A549 (cell line): ENCODE measurements at regions not wholly inside any gene's neighbourhood (a gene's known extent, or its start where the extent isn't known, plus 50 kb on each side); places are given as distances from the start of the nearest gene placed in this dataset.

Source experiments
- ATAC-seq, 2 experiments: fragments of 200-7000 bp in 1 of 2; fragments of >200 bp in 1 of 2; cut with Nextera tagmentation in 1 of 2; cut with Tn5 transposase in 1 of 2; 3 replicates each; pipeline versions ENCODE4 v1.8.0 to v1.9.1; 2018 to 2020; ENCODE audit warnings: mild to moderate bottlenecking in 1 of 2, moderate library complexity in 1 of 2
- CTCF ChIA-PET: fragments of 300-600 bp; sonication (Branson Sonifier 250); formaldehyde crosslinking; extraction: SDS; loops from one replicate; lab custom pipeline; 2021; ENCODE audit warnings: antibody characterized with exemption, inconsistent platforms; lab: Yijun Ruan, JAX
- POLR2A ChIA-PET: fragments of 350-600 bp; formaldehyde crosslinking; extraction: SDS; loops from one replicate; lab custom pipeline; 2021; ENCODE audit warnings: antibody characterized with exemption, inconsistent platforms; lab: Yijun Ruan, JAX
- DNase-seq, 2 experiments: peaks; one replicate each; pipeline versions ENCODE4 v3.0.0 to v3.0.0-alpha.2; 2011 to 2016; ENCODE audit warnings: low read depth in 1 of 2, low spot score in 1 of 2
- FAIRE-seq: peaks from 2 replicates; lab custom pipeline; 2011; peaks lifted over from hg19 to GRCh38; lab: Jason Lieb, UNC
- H3K27ac ChIP-seq, 2 experiments: fragments of >200 bp; sonication (Bioruptor Twin); formaldehyde crosslinking; 3 replicates each; pipeline ENCODE4 v1.5.1; 2016 to 2017
- H3K4me1 ChIP-seq: fragments of >200 bp; sonication (Bioruptor Twin); formaldehyde crosslinking; 3 replicates; pipeline ENCODE4 v1.6.1; 2016
- H3K4me2 ChIP-seq: fragments of >200 bp; sonication (Bioruptor Twin); formaldehyde crosslinking; 3 replicates; pipeline ENCODE4 v1.6.1; 2016
- H3K4me3 ChIP-seq: fragments of >200 bp; sonication (Bioruptor Twin); formaldehyde crosslinking; 3 replicates; pipeline ENCODE4 v1.5.1; 2016
- H3K9me3 ChIP-seq: fragments of >200 bp; sonication (Bioruptor Twin); formaldehyde crosslinking; 3 replicates; pipeline ENCODE4 v1.6.1; 2016
- CBX8 ChIP-seq: fragments of 200-600 bp; sonication (generic); IDR thresholded peaks from 2 replicates; pipeline ENCODE4 v1.6.1; 2016
- EHF ChIP-seq: fragments of 250-450 bp; sonication (Bioruptor Pico); IDR thresholded peaks from 2 replicates; pipeline ENCODE4 v1.5.0; 2020; ENCODE audit warnings: mild to moderate bottlenecking
- EHMT2 ChIP-seq: fragments of 200-600 bp; sonication (generic); IDR thresholded peaks from 2 replicates; pipeline ENCODE4 v1.6.1; 2016; ENCODE audit warnings: antibody characterized with exemption, low read depth, mild to moderate bottlenecking, moderate library complexity
- FOSB ChIP-seq: fragments of 250-450 bp; sonication (Bioruptor Pico); IDR thresholded peaks from 2 replicates; pipeline ENCODE4 v1.5.0; 2020; ENCODE audit warnings: mild to moderate bottlenecking, moderate library complexity
- FOXS1 ChIP-seq: fragments of 250-450 bp; sonication (Bioruptor Pico); IDR thresholded peaks from 2 replicates; pipeline ENCODE4 v1.5.0; 2020; ENCODE audit warnings: mild to moderate bottlenecking, moderate library complexity
- HDAC2 ChIP-seq: fragments of 200-600 bp; sonication (generic); IDR thresholded peaks from 2 replicates; pipeline ENCODE4 v1.6.1; 2016
- JUN ChIP-seq, 2 experiments: fragments of >200 bp; sonication (Bioruptor Twin); formaldehyde crosslinking; IDR thresholded peaks; 2 replicates in 1 of 2; 3 replicates in 1 of 2; pipeline ENCODE4 v1.6.1; 2016 to 2017
- MYC ChIP-seq: IDR thresholded peaks from 2 replicates; pipeline ENCODE4 v1.6.1; 2012; ENCODE audit warnings: mild to moderate bottlenecking, inconsistent platforms, low read length, improper control_type of control experiment, borderline replicate concordance
- PHF8 ChIP-seq: fragments of 200-600 bp; sonication (generic); IDR thresholded peaks from 2 replicates; pipeline ENCODE4 v1.6.1; 2016; ENCODE audit warnings: low read depth, mild to moderate bottlenecking, antibody characterized with exemption, moderate library complexity, borderline replicate concordance
- POLR2A ChIP-seq: IDR thresholded peaks from 2 replicates; pipeline ENCODE4 v1.6.1; 2012; ENCODE audit warnings: mild to moderate bottlenecking, low read length
- POLR2AphosphoS2 ChIP-seq: conservative IDR thresholded peaks from 2 replicates; pipeline ENCODE4 v1.6.1; 2012; ENCODE audit warnings: low read length, improper control_type of control experiment, inconsistent platforms
- RAD21 ChIP-seq, 2 experiments: fragments of >200 bp in 1 of 2; sonication (Bioruptor Twin) in 1 of 2; formaldehyde crosslinking in 1 of 2; IDR thresholded peaks in 1 of 2; conservative IDR thresholded peaks in 1 of 2; 2 replicates in 1 of 2; 3 replicates in 1 of 2; pipeline ENCODE4 v1.6.1; 2012 to 2018; ENCODE audit warnings: inconsistent platforms in 1 of 2
- TFCP2L1 ChIP-seq: fragments of 250-450 bp; sonication (Bioruptor Pico); IDR thresholded peaks from 2 replicates; pipeline ENCODE4 v1.5.0; 2021; ENCODE audit warnings: mild to moderate bottlenecking
- WGBS: methylation state at CpG from one replicate; pipeline ENCODE4 v1.1.6; 2017; ENCODE audit errors: missing lambda C conversion rate; 5-methylcytosine and 5-hydroxymethylcytosine counted together
- TF ChIP-seq, protein P1 (sequence below): IDR thresholded peaks from 2 replicates; pipeline ENCODE4 v1.6.1; 2012
- TF ChIP-seq, protein P2 (sequence below): IDR thresholded peaks from 2 replicates; pipeline ENCODE4 v1.6.1; 2012; ENCODE audit warnings: low read depth, borderline replicate concordance
- TF ChIP-seq, protein P3 (sequence below): fragments of 200-600 bp; sonication (generic); IDR thresholded peaks from 2 replicates; pipeline ENCODE4 v1.6.1; 2016; ENCODE audit warnings: antibody characterized with exemption, mild to moderate bottlenecking, moderate library complexity
- TF ChIP-seq, protein P4 (sequence below): fragments of 150-350 bp; IDR thresholded peaks from 2 replicates; pipeline ENCODE4 v1.6.1; 2014; ENCODE audit warnings: low read depth, mild to moderate bottlenecking, low read length

DNA sequence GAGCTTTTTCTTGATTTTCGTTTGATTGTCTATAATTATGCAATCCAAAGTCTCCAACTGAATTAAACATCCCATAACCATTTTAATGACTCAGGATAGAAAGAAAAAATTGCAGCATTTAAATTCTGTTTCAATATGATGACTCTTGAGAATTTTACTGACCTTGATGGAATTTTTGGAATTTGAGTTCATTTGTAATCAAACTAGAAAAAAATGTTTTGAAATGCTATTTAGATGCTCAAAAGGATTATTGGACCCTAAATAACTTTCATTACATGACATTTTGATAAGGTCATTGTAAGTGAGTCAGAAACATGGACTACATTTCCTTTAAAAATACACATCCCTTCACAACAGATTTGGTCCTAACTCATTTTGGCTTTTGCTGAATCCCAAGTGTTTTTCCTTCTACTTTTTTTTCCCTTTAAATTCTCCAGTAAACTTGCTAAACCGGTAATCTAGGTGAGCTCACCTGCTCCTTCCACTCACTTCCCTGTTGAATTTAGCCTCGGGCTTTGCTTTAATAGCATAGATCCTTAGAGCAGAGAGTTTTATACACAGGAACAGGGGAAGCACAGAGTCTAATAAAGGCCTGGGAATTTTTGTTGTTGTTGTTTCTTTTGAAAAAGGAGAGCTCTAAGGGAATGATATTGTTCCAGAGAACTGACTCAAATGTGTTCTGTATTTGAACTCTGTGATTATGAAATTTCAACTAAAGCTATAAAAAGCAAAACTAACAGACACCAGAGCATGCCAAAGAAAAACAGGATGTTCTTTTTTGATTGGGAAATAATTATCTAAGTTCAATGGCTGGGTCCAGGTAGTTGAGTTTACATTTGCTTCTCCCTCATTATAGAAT is 1088.2 kb upstream of the CITED2 start:
- Histone ChIP-seq H3K9me3 (no peaks in the 10 kb centered on the region; the same call in 2 of the 3 replicates), H3K4me3 (no peak overlapping the region), H3K4me1 (peaks cover 15% of the 10 kb centered on the region; the same call in 1 of the 3 replicates), H3K4me2 (peak overlapping the region; percentile 37; the same call in 2 of the 3 replicates), H3K27ac (peak overlapping the region; percentile 28 to 64; a peak in 3 of 6 replicates)
- CTCF ChIA-PET = interaction anchor here (0.6 kb wide), 1 partner anchor 74 kb away, joined by 3 read pairs; no protein-coding TSS in a partner anchor
- no peak for ATAC-seq
- DNase-seq = no peak
- WGBS = 17% methylated on average over 3 of the region's 3 CpGs
- TF ChIP-seq RAD21 (conservative IDR thresholded peaks at IDR 0.05 in 1 of 2, IDR thresholded peaks at IDR 0.05 in 1 of 2) (0 out of 5 replicates have a peak, but pooled peaks of 1 of the 2 experiments have one; percentile 11), MYC (no peak)
- TF ChIP-seq, all 56 proteins: peak for 1
- no peak for FAIRE-seq
- POLR2A ChIA-PET = no interaction called here

DNA sequence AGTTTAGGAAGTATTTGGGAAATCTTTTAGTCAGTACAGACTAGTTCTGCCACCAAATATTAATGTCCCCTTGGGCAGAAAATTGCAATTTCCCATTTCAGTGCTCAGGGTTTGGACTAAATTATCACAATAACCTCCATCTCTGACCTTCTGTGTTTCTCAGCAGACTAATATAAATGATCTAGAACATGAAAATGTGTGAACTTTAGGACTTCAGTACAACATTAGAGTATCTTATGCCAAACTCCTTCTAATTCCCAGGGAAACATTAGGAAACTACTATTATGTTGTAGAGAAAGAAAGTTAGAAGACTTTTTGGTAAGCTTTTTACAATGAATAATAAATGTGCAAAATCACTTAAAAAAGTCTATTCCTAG is 1087.6 kb upstream of the CITED2 start:
- ATAC-seq = no peak
- TF ChIP-seq, protein P1, sequence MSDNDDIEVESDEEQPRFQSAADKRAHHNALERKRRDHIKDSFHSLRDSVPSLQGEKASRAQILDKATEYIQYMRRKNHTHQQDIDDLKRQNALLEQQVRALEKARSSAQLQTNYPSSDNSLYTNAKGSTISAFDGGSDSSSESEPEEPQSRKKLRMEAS = no peak
- no peak for TF ChIP-seq EHF (CRISPR knock-in tag)
- TF ChIP-seq FOSB (CRISPR knock-in tag) = no peak
- no peak for TF ChIP-seq HDAC2
- no peak for TF ChIP-seq CBX8
- Histone ChIP-seq H3K4me3 (no peak overlapping the region), H3K27ac (peak overlapping the region in 1 of 2 experiments; percentile 24; a peak in 1 of 6 replicates), H3K4me2 (no peak overlapping the region; the same call in 2 of the 3 replicates), H3K4me1 (peaks cover 15% of the 10 kb centered on the region; the same call in 1 of the 3 replicates), H3K9me3 (no peaks in the 10 kb centered on the region; the same call in 2 of the 3 replicates)
- no peak for FAIRE-seq
- DNase-seq = no peak
- ChIA-PET POLR2A (no interaction called here), CTCF (no interaction called here)

DNA sequence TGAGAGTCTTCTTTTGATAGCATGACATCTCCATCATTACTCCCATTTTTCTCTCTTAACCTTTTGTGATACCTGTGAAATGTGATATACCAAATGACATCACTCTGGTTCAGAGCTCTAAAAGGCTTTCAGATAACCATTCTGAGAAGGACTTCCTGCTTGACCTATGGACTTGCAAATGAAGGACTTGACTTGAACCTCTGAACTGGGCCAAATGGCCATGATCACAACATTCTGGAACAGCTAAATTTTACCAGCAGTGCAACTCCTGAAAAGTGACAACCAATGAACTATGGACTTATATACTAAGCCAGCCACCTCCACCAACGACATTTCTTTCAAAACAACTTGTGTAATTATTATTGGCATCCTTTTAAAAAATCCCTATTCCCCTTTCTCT is 1085.8 kb upstream of the CITED2 start:
- Histone ChIP-seq H3K4me3 (no peak overlapping the region), H3K4me1 (peaks cover 15% of the 10 kb centered on the region; the same call in 1 of the 3 replicates), H3K27ac (no peak overlapping the region), H3K9me3 (no peaks in the 10 kb centered on the region), H3K4me2 (no peak overlapping the region)
- no peak for DNase-seq
- 5% methylated on average over 1 of the region's 1 CpG for WGBS
- TF ChIP-seq PHF8 = no peak
- TF ChIP-seq TFCP2L1 (CRISPR knock-in tag) = no peak
- no peak for TF ChIP-seq POLR2AphosphoS2
- TF ChIP-seq EHMT2 = no peak
- TF ChIP-seq, protein P2, sequence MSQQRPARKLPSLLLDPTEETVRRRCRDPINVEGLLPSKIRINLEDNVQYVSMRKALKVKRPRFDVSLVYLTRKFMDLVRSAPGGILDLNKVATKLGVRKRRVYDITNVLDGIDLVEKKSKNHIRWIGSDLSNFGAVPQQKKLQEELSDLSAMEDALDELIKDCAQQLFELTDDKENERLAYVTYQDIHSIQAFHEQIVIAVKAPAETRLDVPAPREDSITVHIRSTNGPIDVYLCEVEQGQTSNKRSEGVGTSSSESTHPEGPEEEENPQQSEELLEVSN = no peak
- no peak for TF ChIP-seq CBX8
- FAIRE-seq = no peak
- no peak for ATAC-seq
- ChIA-PET CTCF (no interaction called here), POLR2A (no interaction called here)

DNA sequence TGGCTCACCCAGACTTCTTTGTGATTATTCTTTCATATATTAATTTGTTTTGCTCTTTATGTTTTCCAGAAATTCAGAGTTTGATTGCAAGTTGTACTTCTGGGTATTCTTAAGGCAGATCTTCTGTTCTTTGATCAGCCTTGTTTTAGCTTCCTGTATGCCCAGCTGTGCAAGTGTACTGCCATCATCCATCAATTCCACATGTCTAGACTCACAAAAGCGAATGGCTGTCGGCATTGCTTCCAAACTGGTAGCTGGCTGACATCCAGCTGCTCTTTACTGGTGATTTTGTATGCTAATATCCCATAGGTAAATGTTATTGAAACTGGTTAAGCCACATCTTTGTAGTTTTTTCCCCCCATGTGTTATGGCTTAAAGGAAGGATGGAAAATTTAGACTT is 1084.8 kb upstream of the CITED2 start:
- WGBS = 63% methylated on average over 2 of the region's 2 CpGs
- ChIA-PET CTCF (no interaction called here), POLR2A (no interaction called here)
- DNase-seq = no peak
- H3K27ac ChIP-seq = no peak overlapping the region
- no peak for ATAC-seq
- H3K4me1 ChIP-seq = peaks cover 15% of the 10 kb centered on the region; the same call in 1 of the 3 replicates
- H3K4me2 ChIP-seq = no peak overlapping the region
- no peaks in the 10 kb centered on the region for H3K9me3 ChIP-seq
- TF ChIP-seq FOXS1 (CRISPR knock-in tag) (no peak), POLR2A (no peak), JUN (IDR thresholded peaks at IDR 0.05) (no peak)
- TF ChIP-seq, all 56 proteins: peak for 0
- no peak for FAIRE-seq
- H3K4me3 ChIP-seq = no peak overlapping the region

DNA sequence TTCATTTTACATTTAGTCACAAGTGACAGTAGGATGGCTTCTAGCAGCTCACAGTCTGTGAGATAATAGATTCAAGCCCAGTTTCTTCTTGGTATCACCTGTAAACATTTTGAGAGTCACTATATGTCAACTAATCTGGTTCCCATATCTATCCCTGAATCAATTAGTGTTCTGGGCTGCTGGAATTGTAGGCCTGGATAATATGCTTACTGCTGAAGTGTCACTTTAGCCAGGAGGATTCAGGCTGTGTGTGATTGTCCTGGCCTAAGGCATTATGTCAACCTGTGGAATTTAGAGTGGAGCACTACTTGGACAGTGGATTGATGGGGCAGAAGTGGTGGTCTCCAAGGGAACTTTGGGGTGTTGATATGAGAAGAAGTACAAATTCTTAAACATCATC is 1071.8 kb upstream of the CITED2 start:
- Histone ChIP-seq H3K4me1 (no peaks in the 10 kb centered on the region), H3K9me3 (no peaks in the 10 kb centered on the region), H3K4me3 (no peak overlapping the region), H3K27ac (no peak overlapping the region), H3K4me2 (no peak overlapping the region)
- ATAC-seq (no peak), DNase-seq (no peak), FAIRE-seq (no peak)
- ChIA-PET POLR2A (no interaction called here), CTCF (no interaction called here)
- TF ChIP-seq JUN (IDR thresholded peaks at IDR 0.05) (no peak), RAD21 (conservative IDR thresholded peaks at IDR 0.05 in 1 of 2, IDR thresholded peaks at IDR 0.05 in 1 of 2) (no peak), EHF (CRISPR knock-in tag) (no peak)
- TF ChIP-seq, protein P3, sequence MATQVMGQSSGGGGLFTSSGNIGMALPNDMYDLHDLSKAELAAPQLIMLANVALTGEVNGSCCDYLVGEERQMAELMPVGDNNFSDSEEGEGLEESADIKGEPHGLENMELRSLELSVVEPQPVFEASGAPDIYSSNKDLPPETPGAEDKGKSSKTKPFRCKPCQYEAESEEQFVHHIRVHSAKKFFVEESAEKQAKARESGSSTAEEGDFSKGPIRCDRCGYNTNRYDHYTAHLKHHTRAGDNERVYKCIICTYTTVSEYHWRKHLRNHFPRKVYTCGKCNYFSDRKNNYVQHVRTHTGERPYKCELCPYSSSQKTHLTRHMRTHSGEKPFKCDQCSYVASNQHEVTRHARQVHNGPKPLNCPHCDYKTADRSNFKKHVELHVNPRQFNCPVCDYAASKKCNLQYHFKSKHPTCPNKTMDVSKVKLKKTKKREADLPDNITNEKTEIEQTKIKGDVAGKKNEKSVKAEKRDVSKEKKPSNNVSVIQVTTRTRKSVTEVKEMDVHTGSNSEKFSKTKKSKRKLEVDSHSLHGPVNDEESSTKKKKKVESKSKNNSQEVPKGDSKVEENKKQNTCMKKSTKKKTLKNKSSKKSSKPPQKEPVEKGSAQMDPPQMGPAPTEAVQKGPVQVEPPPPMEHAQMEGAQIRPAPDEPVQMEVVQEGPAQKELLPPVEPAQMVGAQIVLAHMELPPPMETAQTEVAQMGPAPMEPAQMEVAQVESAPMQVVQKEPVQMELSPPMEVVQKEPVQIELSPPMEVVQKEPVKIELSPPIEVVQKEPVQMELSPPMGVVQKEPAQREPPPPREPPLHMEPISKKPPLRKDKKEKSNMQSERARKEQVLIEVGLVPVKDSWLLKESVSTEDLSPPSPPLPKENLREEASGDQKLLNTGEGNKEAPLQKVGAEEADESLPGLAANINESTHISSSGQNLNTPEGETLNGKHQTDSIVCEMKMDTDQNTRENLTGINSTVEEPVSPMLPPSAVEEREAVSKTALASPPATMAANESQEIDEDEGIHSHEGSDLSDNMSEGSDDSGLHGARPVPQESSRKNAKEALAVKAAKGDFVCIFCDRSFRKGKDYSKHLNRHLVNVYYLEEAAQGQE = no peak
- TF ChIP-seq, protein P4, sequence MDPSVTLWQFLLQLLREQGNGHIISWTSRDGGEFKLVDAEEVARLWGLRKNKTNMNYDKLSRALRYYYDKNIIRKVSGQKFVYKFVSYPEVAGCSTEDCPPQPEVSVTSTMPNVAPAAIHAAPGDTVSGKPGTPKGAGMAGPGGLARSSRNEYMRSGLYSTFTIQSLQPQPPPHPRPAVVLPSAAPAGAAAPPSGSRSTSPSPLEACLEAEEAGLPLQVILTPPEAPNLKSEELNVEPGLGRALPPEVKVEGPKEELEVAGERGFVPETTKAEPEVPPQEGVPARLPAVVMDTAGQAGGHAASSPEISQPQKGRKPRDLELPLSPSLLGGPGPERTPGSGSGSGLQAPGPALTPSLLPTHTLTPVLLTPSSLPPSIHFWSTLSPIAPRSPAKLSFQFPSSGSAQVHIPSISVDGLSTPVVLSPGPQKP = no peak
- TF ChIP-seq, protein P1 = no peak
